IPS-15b (cell line): ENCODE measurements at regions not wholly inside any gene's neighbourhood (a gene's known extent, or its start where the extent isn't known, plus 50 kb on each side); places are given as distances from the start of the nearest gene placed in this dataset.

Experiments used
- H3K27me3 ChIP-seq: one replicate; pipeline ENCODE4 v1.6.1; 2013; ENCODE audit warnings: low read length; ENCODE audit not compliant: control insufficient read depth, insufficient read depth
- H3K36me3 ChIP-seq: one replicate; pipeline ENCODE4 v1.6.1; 2013; ENCODE audit warnings: low read length; ENCODE audit not compliant: control insufficient read depth, insufficient read depth
- H3K4me1 ChIP-seq: one replicate; pipeline ENCODE4 v1.6.1; 2013; ENCODE audit warnings: mild to moderate bottlenecking, low read length; ENCODE audit not compliant: control insufficient read depth, insufficient read depth
- H3K4me3 ChIP-seq: one replicate; pipeline ENCODE4 v1.5.1; 2013; ENCODE audit warnings: low read depth, low read length
- H3K9ac ChIP-seq: one replicate; pipeline ENCODE4 v1.6.1; 2013; ENCODE audit warnings: low read depth, mild to moderate bottlenecking, low read length
- H3K9me3 ChIP-seq: one replicate; pipeline ENCODE4 v1.6.1; 2013; ENCODE audit warnings: mild to moderate bottlenecking, low read length; ENCODE audit not compliant: control insufficient read depth, insufficient read depth

GRCh38 chr2:12196495-12196894, 450.1 kb downstream of the LPIN1 start:
- H3K4me3 ChIP-seq = no peak overlapping the region
- H3K4me1 ChIP-seq = no peaks in the 10 kb centered on the region
- no peaks in the 10 kb centered on the region for H3K36me3 ChIP-seq
- no peaks in the 10 kb centered on the region for H3K27me3 ChIP-seq
- H3K9me3 ChIP-seq = no peaks in the 10 kb centered on the region
- no peak overlapping the region for H3K9ac ChIP-seq

GRCh38 chr2:12197133-12197532, 450.7 kb downstream of the LPIN1 start:
- H3K4me1 ChIP-seq = no peaks in the 10 kb centered on the region
- no peak overlapping the region for H3K4me3 ChIP-seq
- no peaks in the 10 kb centered on the region for H3K9me3 ChIP-seq
- no peaks in the 10 kb centered on the region for H3K27me3 ChIP-seq
- H3K36me3 ChIP-seq = no peaks in the 10 kb centered on the region
- no peak overlapping the region for H3K9ac ChIP-seq

GRCh38 chr2:12199491-12200211, 453.2 kb downstream of the LPIN1 start:
- Histone ChIP-seq H3K4me1 (no peaks in the 10 kb centered on the region), H3K36me3 (no peaks in the 10 kb centered on the region), H3K27me3 (no peaks in the 10 kb centered on the region), H3K9ac (no peak overlapping the region), H3K4me3 (no peak overlapping the region), H3K9me3 (no peaks in the 10 kb centered on the region)

- no peak overlapping the region for H3K9ac ChIP-seq
- no peaks in the 10 kb centered on the region for H3K9me3 ChIP-seq
- no peak overlapping the region for H3K4me3 ChIP-seq
- no peaks in the 10 kb centered on the region for H3K27me3 ChIP-seq
- H3K4me1 ChIP-seq = no peaks in the 10 kb centered on the region
- H3K36me3 ChIP-seq = no peaks in the 10 kb centered on the region
Observed at GRCh38 chr2:12201369-12201768, 454.9 kb downstream of the LPIN1 start.

- Histone ChIP-seq H3K9ac (no peak overlapping the region), H3K4me3 (no peak overlapping the region), H3K4me1 (no peaks in the 10 kb centered on the region), H3K36me3 (no peaks in the 10 kb centered on the region), H3K27me3 (no peaks in the 10 kb centered on the region), H3K9me3 (no peaks in the 10 kb centered on the region)
Observed at GRCh38 chr2:12202313-12203075, 456.1 kb downstream of the LPIN1 start.

- Histone ChIP-seq H3K9me3 (no peaks in the 10 kb centered on the region), H3K27me3 (no peaks in the 10 kb centered on the region), H3K9ac (no peak overlapping the region), H3K36me3 (no peaks in the 10 kb centered on the region), H3K4me1 (no peaks in the 10 kb centered on the region), H3K4me3 (no peak overlapping the region)
Observed at GRCh38 chr2:12203528-12203927, 457.1 kb downstream of the LPIN1 start.

GRCh38 chr2:12205086-12205485, 458.7 kb downstream of the LPIN1 start:
- no peaks in the 10 kb centered on the region for H3K27me3 ChIP-seq
- no peaks in the 10 kb centered on the region for H3K36me3 ChIP-seq

GRCh38 chr2:12207491-12207890, 461.1 kb downstream of the LPIN1 start:
- H3K36me3 ChIP-seq = no peaks in the 10 kb centered on the region
- no peak overlapping the region for H3K9ac ChIP-seq
- H3K9me3 ChIP-seq = no peaks in the 10 kb centered on the region
- no peaks in the 10 kb centered on the region for H3K4me1 ChIP-seq
- no peaks in the 10 kb centered on the region for H3K27me3 ChIP-seq
- no peak overlapping the region for H3K4me3 ChIP-seq

More at GRCh38 chr2:12205086-12205485, 458.7 kb downstream of the LPIN1 start:
- no peak overlapping the region for H3K9ac ChIP-seq
- H3K4me3 ChIP-seq = no peak overlapping the region
- H3K9me3 ChIP-seq = no peaks in the 10 kb centered on the region
- H3K4me1 ChIP-seq = no peaks in the 10 kb centered on the region

- H3K36me3 ChIP-seq = no peaks in the 10 kb centered on the region
- no peaks in the 10 kb centered on the region for H3K9me3 ChIP-seq
- no peak overlapping the region for H3K4me3 ChIP-seq
- H3K4me1 ChIP-seq = no peaks in the 10 kb centered on the region
- no peak overlapping the region for H3K9ac ChIP-seq
- H3K27me3 ChIP-seq = no peaks in the 10 kb centered on the region
Observed at GRCh38 chr2:12210016-12210933, 463.8 kb downstream of the LPIN1 start.

- Histone ChIP-seq H3K9ac (no peak overlapping the region), H3K36me3 (no peaks in the 10 kb centered on the region), H3K9me3 (no peaks in the 10 kb centered on the region), H3K27me3 (no peaks in the 10 kb centered on the region), H3K4me3 (no peak overlapping the region), H3K4me1 (no peaks in the 10 kb centered on the region)
Observed at GRCh38 chr2:12211326-12212175, 465.1 kb downstream of the LPIN1 start.
